BLaER1 (cell line): ENCODE measurements at regions not wholly inside any gene's neighbourhood (a gene's known extent, or its start where the extent isn't known, plus 50 kb on each side); places are given as distances from the start of the nearest gene placed in this dataset.
"Not testable (repeated sequence)": the region's sequence is repeated elsewhere in the genome, so short reads cannot be mapped to it uniquely, and the experiment has no call there.

Experiments
- H3K27ac ChIP-seq: shearing (Covaris generic); formaldehyde crosslinking; 2 replicates; pipeline ENCODE4 v1.8.1; 2022
- H3K27me3 ChIP-seq: shearing (Covaris generic); formaldehyde crosslinking; 2 replicates; pipeline ENCODE4 v1.8.1; 2022
- H3K36me3 ChIP-seq: shearing (Covaris generic); formaldehyde crosslinking; 2 replicates; pipeline ENCODE4 v1.8.1; 2022
- H3K4me1 ChIP-seq: shearing (Covaris generic); formaldehyde crosslinking; 2 replicates; pipeline ENCODE4 v1.8.1; 2022
- H3K4me2 ChIP-seq: shearing (Covaris generic); formaldehyde crosslinking; 2 replicates; pipeline ENCODE4 v1.8.1; 2022
- H3K4me3 ChIP-seq: shearing (Covaris generic); formaldehyde crosslinking; 2 replicates; pipeline ENCODE4 v1.8.1; 2022
- H3K9ac ChIP-seq: shearing (Covaris generic); formaldehyde crosslinking; 2 replicates; pipeline ENCODE4 v1.8.1; 2022
- H3K9me3 ChIP-seq: shearing (Covaris generic); formaldehyde crosslinking; 2 replicates; pipeline ENCODE4 v1.8.1; 2022
- H4K20me1 ChIP-seq: shearing (Covaris generic); formaldehyde crosslinking; 2 replicates; pipeline ENCODE4 v1.8.1; 2022
- Cebpa-rat ChIP-seq: shearing (Covaris generic); IDR thresholded peaks from 2 replicates; pipeline ENCODE4 v1.8.1; 2022

DNA sequence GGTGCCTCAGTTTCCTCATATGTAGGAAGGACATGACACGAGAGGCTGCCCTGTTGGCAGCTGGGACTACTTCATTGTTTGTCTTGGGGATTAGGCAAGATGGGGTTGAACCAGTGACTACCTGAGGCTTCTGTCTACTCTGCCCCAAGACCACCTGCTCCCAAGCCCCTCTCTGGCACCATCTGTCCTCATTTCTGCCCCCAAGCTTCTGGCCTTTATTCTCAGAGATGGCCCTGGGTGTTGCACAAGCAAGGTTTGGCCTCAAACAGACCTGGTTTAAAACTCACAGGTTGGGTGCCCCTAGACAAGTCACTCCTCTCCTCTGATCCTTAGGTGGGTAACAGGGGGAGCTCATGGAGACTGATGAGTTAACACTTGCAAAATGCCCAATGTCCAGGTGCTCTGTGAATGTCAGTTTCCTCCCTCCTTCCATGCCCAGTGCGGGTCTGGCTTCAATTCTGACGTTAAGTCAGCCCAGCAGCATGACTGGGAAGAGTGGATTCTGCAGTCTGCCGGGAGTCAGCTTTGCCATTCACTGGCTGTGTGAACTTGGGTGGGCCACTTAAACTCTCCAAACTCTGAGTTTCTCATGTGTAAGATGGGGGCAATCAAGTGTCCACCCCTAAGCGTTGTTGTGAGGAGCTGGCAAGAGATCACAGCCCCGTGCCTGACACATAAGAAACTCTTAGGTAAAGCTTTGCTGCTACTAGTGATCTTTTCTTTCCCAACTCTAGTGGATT, 84.5 kb upstream of the TOX2 start:
- no peak for TF ChIP-seq Cebpa-rat
- Histone ChIP-seq H3K4me1 (peaks cover 25% of the 10 kb centered on the region), H3K4me3 (no peak overlapping the region), H3K4me2 (no peak overlapping the region), H3K36me3 (no peaks in the 10 kb centered on the region), H3K9me3 (peaks cover 35% of the 10 kb centered on the region), H3K9ac (no peak overlapping the region), H3K27me3 (no peaks in the 10 kb centered on the region), H3K27ac (no peak overlapping the region), H4K20me1 (no peaks in the 10 kb centered on the region)

DNA sequence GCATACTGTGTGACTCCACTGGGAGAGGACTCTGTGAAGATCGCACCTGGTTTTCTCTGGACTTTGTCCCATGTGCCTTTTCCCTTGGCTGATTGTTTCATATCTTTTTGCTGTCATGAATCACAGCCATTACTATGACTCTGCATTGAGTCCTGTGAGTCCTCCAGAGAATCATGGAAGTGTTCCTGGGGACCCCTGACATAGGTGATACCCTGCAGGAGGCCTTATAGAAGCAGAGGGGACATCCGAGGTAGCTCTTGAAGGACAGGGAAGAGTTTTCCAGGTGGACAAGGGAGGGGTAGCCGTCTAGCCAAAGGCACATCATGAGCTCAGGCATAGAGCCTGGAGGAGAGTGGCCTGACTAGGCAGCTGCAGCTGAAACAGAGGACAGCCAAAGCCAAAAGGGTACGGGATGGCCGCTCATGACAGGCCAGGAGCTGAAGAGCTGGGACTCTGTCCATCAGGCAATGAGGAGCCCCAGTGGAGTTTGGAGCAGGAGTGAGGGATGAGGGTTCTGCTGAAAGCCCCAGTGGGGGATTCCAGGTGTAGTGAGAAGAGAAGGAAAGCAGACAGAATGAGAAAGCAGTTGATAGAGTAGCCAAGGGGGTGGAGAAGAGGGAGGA, 86.6 kb upstream of the TOX2 start:
- H3K4me1 ChIP-seq: peaks cover 31% of the 10 kb centered on the region
- H3K9ac ChIP-seq: no peak overlapping the region
- H3K9me3 ChIP-seq: peaks cover 35% of the 10 kb centered on the region
- H4K20me1 ChIP-seq: no peaks in the 10 kb centered on the region
- no peak for TF ChIP-seq Cebpa-rat
- no peak overlapping the region for H3K27ac ChIP-seq
- H3K4me3 ChIP-seq: no peak overlapping the region
- no peak overlapping the region for H3K4me2 ChIP-seq
- H3K36me3 ChIP-seq: no peaks in the 10 kb centered on the region
- no peaks in the 10 kb centered on the region for H3K27me3 ChIP-seq

DNA sequence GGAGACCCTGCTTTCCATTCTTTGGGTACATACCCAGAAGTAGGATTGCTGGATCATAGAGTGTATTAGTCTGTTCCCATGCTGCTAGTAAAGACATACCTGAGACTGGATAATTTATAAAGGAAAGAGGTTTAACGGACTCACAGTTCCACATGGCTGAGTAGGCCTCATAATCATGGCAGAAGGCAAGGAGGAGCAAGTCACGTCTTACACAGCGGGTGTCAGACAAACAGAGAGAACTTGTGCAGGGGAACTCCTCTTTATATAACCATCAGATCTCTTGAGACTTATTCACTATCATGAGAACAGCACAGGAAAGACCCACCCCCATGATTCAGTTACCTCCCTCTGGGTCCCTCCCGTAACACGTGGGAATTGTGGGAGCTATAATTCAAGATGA, 87.7 kb upstream of the TOX2 start:
- H3K27ac ChIP-seq, H3K27me3 ChIP-seq, H3K36me3 ChIP-seq, H3K4me3 ChIP-seq, H3K9ac ChIP-seq, H4K20me1 ChIP-seq: not testable (repeated sequence)
- Histone ChIP-seq H3K4me2 (peak overlapping the region; percentile 12; the same call in 1 of the 2 replicates), H3K4me1 (peaks cover 31% of the 10 kb centered on the region), H3K9me3 (peaks cover 35% of the 10 kb centered on the region)

DNA sequence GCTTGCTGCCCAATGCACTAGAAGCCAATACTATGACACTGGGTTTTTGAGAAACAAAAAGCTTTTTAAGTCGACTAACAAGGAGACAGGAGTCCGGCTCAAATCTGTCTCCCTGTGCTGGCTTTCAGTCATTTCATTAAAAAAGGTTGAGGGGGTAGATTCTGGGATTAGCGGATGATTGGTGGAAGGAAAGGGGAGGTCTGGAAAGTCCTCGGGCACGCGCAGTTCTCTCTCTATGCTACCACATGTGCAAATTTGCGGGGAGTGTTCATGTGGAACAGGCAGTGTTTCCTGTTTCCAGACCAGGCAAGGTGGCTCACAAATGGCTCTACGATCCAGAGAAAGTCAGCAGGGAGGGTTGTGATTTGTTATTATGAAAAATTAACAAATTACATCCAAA, 89.1 kb upstream of the TOX2 start:
- Histone ChIP-seq H3K9me3 (peaks cover 27% of the 10 kb centered on the region), H3K4me1 (peaks cover 31% of the 10 kb centered on the region), H3K4me3 (no peak overlapping the region), H3K4me2 (peak overlapping the region; percentile 55), H3K27ac (no peak overlapping the region), H3K36me3 (no peaks in the 10 kb centered on the region), H3K9ac (no peak overlapping the region), H4K20me1 (no peaks in the 10 kb centered on the region), H3K27me3 (no peaks in the 10 kb centered on the region)
- TF ChIP-seq Cebpa-rat: no peak

DNA sequence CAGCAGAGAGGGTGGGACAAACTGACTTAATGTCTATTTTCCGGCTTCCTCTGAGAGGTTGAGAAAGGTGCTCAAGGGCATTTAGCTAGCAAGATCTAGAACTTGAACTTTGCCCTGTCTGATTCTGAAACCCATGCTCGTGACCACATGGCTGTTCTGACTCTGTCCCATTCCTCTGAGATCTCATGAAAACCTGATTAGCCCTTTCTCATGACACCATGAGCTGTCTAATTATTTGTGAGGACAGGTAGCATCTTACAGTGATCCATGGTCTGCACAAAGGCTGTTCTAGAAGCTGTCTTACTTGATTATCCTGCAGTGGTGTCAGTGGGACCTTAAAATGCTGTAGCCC, 89.6 kb upstream of the TOX2 start:
- no peak overlapping the region for H3K4me3 ChIP-seq
- H3K9me3 ChIP-seq: peaks cover 21% of the 10 kb centered on the region
- no peak overlapping the region for H3K9ac ChIP-seq
- H3K27me3 ChIP-seq: no peaks in the 10 kb centered on the region
- no peak for TF ChIP-seq Cebpa-rat
- no peaks in the 10 kb centered on the region for H3K36me3 ChIP-seq
- H4K20me1 ChIP-seq: no peaks in the 10 kb centered on the region
- peak overlapping the region; percentile 55 for H3K4me2 ChIP-seq
- H3K27ac ChIP-seq: no peak overlapping the region
- H3K4me1 ChIP-seq: peaks cover 31% of the 10 kb centered on the region

DNA sequence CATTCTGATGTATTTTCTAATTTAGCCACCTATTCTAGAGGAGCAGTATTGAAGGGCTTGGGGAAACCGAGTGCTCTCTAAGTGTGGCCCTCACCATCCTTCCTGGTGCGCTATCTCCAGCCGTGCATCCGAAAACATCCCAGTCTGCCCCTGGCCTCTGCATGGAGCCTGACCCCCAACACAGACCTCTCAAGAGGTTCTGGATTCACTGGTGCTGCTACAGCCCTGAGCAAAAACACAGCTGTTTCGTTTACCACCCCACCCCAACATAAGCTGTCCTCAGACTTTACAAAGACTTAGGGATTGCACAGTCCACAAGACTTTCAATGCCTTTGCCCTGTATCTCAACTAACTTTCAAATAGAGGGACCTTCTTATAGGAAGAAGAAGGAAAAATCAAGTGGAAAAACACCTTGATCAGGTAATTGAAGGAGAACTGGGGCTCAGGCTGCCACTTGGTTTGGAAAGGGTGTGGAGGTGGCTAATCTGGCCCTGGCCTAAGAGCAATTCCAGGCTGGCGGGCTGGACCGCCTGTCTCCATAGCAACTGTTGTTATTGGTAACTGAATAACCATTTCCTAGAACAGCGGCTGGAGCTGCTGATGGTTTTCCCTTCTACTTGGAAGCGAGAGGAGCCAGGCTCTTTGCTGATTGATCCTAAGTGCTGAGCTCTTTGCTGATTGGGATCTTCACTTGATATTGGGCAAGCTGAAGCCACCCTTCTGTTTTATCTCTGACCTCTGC, 90.2 kb upstream of the TOX2 start:
- Histone ChIP-seq H3K4me1 (peaks cover 31% of the 10 kb centered on the region), H3K4me2 (no peak overlapping the region), H3K27me3 (no peaks in the 10 kb centered on the region), H4K20me1 (no peaks in the 10 kb centered on the region), H3K36me3 (no peaks in the 10 kb centered on the region), H3K4me3 (no peak overlapping the region), H3K27ac (no peak overlapping the region), H3K9me3 (peaks cover 17% of the 10 kb centered on the region), H3K9ac (no peak overlapping the region)
- no peak for TF ChIP-seq Cebpa-rat

DNA sequence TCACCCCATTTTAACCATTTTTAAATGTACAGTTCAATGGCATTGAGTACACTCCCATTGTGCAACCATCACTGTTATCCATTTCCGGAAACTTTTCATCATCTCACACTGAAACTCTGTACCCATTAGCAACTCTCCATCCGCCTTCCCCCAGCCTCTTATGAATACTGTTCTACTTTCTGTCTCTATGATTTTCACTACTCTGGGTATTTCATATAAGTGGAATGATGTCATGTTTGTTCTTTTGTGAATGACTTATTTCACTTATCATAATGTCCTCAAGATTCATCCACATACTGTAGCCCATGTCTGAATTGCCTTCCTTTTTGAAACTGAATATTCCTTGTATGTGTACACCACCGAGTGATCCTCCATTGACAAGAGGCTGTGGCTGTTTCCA, 92.9 kb upstream of the TOX2 start:
- H3K27ac ChIP-seq: no peak overlapping the region
- H3K9me3 ChIP-seq: peaks cover 4% of the 10 kb centered on the region
- H3K4me1 ChIP-seq: peaks cover 23% of the 10 kb centered on the region
- no peak for TF ChIP-seq Cebpa-rat
- no peak overlapping the region for H3K9ac ChIP-seq
- no peak overlapping the region for H3K4me3 ChIP-seq
- no peak overlapping the region for H3K4me2 ChIP-seq
- H3K27me3 ChIP-seq: no peaks in the 10 kb centered on the region
- no peaks in the 10 kb centered on the region for H3K36me3 ChIP-seq
- H4K20me1 ChIP-seq: no peaks in the 10 kb centered on the region

DNA sequence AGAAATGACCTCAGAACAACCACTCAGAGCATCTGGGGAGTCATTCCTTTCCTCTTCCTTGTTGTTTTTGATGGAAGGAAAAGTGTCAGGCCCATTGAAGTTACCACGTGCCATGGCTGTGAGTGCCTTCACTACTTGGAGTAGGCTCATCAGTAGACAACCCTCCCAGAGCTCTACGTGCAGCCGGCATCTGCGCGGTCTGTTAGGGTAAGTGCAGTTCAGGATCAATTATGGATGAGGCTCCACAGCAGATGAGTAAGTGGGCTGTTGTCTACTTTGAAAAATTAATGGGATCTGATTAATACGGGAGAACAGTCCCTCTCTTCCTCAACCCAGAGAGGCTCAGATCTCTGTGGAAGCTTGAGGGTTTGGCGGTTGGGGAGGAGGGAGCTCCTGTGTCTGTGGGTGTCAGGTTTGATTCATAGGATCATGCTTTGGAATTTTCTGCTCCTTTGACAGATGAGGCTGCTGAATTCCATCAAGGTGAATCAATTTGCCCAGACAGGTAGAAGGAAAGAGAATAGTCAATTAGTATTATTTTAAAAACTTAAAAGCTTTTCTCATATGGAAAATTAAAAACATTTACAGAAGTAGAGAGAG, 93.8 kb upstream of the TOX2 start:
- H3K4me2 ChIP-seq: no peak overlapping the region
- H3K36me3 ChIP-seq: no peaks in the 10 kb centered on the region
- H3K27me3 ChIP-seq: no peaks in the 10 kb centered on the region
- H3K4me1 ChIP-seq: peaks cover 13% of the 10 kb centered on the region
- no peaks in the 10 kb centered on the region for H4K20me1 ChIP-seq
- no peak overlapping the region for H3K27ac ChIP-seq
- no peak for TF ChIP-seq Cebpa-rat
- no peaks in the 10 kb centered on the region for H3K9me3 ChIP-seq
- no peak overlapping the region for H3K9ac ChIP-seq
- H3K4me3 ChIP-seq: no peak overlapping the region

DNA sequence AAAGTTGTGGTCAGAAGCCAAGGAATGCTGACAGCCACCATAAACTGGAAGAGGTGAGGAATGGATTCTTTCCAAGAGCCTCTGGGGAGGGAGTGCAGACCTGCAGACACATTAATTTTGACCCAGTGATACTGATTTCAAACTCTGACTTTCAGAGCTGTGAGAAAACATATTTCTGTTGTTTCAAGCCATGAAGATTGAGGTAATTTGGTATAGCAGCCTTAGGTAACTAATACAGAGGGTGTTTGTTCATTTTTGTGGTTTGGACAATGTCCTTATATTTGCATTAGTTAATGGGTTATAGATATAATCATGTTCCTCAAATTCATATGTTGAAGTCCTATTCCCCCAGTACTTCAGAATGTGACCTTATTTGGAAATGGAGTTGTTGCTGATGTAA, 85.4 kb upstream of the GTSF1L start:
- no peaks in the 10 kb centered on the region for H3K4me1 ChIP-seq
- peaks cover 51% of the 10 kb centered on the region for H3K9me3 ChIP-seq
- H4K20me1 ChIP-seq: no peaks in the 10 kb centered on the region
- H3K36me3 ChIP-seq: no peaks in the 10 kb centered on the region
- no peak overlapping the region for H3K4me2 ChIP-seq
- TF ChIP-seq Cebpa-rat: no peak
- no peak overlapping the region for H3K27ac ChIP-seq
- no peak overlapping the region for H3K9ac ChIP-seq
- no peak overlapping the region for H3K4me3 ChIP-seq
- no peaks in the 10 kb centered on the region for H3K27me3 ChIP-seq

DNA sequence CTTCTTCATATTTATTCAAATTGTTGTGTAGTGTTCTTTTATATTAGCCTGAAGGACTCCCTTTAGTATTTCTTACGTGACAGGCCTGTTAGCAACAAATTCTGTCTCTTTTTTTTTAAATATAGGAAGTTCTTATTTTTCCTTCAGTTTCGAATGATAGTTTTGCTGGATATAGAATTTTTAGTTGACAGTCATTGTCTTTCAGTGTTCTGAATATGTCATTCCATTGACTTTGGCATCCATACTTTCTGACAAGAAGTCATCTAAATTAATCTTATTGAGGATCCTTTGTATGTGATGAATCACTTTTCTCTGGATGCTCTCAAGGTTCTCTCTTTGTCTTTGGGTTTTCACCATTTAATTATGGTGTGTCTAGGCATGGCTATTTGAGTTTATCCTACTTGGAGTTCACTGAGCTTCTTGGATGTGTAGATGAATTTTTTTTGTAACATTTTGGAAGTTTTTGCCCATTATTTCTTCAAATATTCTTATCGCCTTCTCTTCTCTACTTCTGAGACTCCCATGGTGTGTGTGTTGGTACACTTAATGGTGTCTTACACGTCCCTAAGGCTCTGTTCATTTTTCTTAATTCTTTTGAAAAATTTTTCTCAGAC, 82.5 kb upstream of the GTSF1L start:
- Histone ChIP-seq H3K4me2 (no peak overlapping the region), H3K9ac (no peak overlapping the region), H4K20me1 (no peaks in the 10 kb centered on the region), H3K27me3 (no peaks in the 10 kb centered on the region), H3K9me3 (peaks cover 61% of the 10 kb centered on the region), H3K27ac (no peak overlapping the region), H3K4me1 (no peaks in the 10 kb centered on the region), H3K36me3 (no peaks in the 10 kb centered on the region), H3K4me3 (no peak overlapping the region)
- no peak for TF ChIP-seq Cebpa-rat
